IMR-90 (cell line): ENCODE measurements at regions not wholly inside any gene's neighbourhood (a gene's known extent, or its start where the extent isn't known, plus 50 kb on each side); places are given as distances from the start of the nearest gene placed in this dataset.

Experiments used
- ATAC-seq: fragments of 200-7000 bp; cut with Tn5 transposase; 2 replicates; pipeline ENCODE4 v1.9.1; 2020; ENCODE audit warnings: low read depth, mild to moderate bottlenecking, moderate library complexity
- BruUV-seq: library from RNA; stranded (reverse); fragments of 400-500 nt; replicated peaks from 2 replicates; lab custom pipeline; 2021; lab: Mats Ljungman, UMichigan
- CTCF ChIA-PET: fragments of 300-600 bp; formaldehyde crosslinking; extraction: SDS; loops from one replicate; lab custom pipeline; 2021; ENCODE audit warnings: antibody characterized with exemption; lab: Yijun Ruan, JAX
- POLR2A ChIA-PET: fragments of 300-600 bp; sonication (Branson Sonifier 250); formaldehyde crosslinking; loops from one replicate; lab custom pipeline; 2022; ENCODE audit warnings: antibody characterized with exemption; ENCODE audit not compliant: unreplicated experiment; lab: Charles Lee
- DNase-seq: peaks from one replicate; pipeline ENCODE4 v3.0.0; 2013
- H2AFZ ChIP-seq: replicated peaks from 2 replicates; pipeline ENCODE3; 2013; ENCODE audit warnings: low read length, mild to moderate bottlenecking; ENCODE audit not compliant: poor library complexity
- H2AK5ac ChIP-seq: 2 replicates; pipeline ENCODE4 v1.6.1; 2013; ENCODE audit warnings: low read depth, low read length, inconsistent platforms
- H2AK9ac ChIP-seq: replicated peaks from 2 replicates; pipeline ENCODE3; 2013; ENCODE audit warnings: mild to moderate bottlenecking, low read depth, low read length, moderate library complexity; ENCODE audit not compliant: poor library complexity
- H2BK120ac ChIP-seq: 2 replicates; pipeline ENCODE4 v1.6.1; 2013; ENCODE audit warnings: low read depth, low read length, inconsistent platforms
- H2BK15ac ChIP-seq: 3 replicates; pipeline ENCODE4 v1.6.1; 2013; ENCODE audit warnings: low read depth, low read length, inconsistent platforms
- H2BK20ac ChIP-seq: 2 replicates; pipeline ENCODE4 v1.6.1; 2013; ENCODE audit warnings: low read depth, mild to moderate bottlenecking, inconsistent platforms, low read length, moderate library complexity
- H2BK5ac ChIP-seq: 2 replicates; pipeline ENCODE4 v1.6.1; 2013; ENCODE audit warnings: mild to moderate bottlenecking, low read depth, low read length, inconsistent platforms; ENCODE audit not compliant: poor library complexity, severe bottlenecking
- H3K14ac ChIP-seq: replicated peaks from 2 replicates; pipeline ENCODE4 v1.6.1; 2013; ENCODE audit warnings: low read depth, low read length, inconsistent platforms
- H3K18ac ChIP-seq: 2 replicates; pipeline ENCODE4 v1.6.1; 2013; ENCODE audit warnings: low read depth, low read length, control low read depth
- H3K23ac ChIP-seq: 2 replicates; pipeline ENCODE4 v1.6.1; 2013; ENCODE audit warnings: low read depth, low read length, inconsistent platforms
- H3K27ac ChIP-seq: 2 replicates; pipeline ENCODE4 v1.5.1; 2013; ENCODE audit warnings: mild to moderate bottlenecking, control low read depth, low read length; ENCODE audit not compliant: insufficient read depth
- H3K27me3 ChIP-seq: 2 replicates; pipeline ENCODE4 v1.6.1; 2013; ENCODE audit warnings: low read length; ENCODE audit not compliant: control insufficient read depth, insufficient read depth
- H3K36me3 ChIP-seq: 2 replicates; pipeline ENCODE4 v1.6.1; 2013; ENCODE audit warnings: low read length, mixed read lengths; ENCODE audit not compliant: control insufficient read depth, insufficient read depth
- H3K4ac ChIP-seq: 2 replicates; pipeline ENCODE4 v1.6.1; 2013; ENCODE audit warnings: low read depth, low read length, inconsistent platforms
- H3K4me1 ChIP-seq: 2 replicates; pipeline ENCODE4 v1.6.1; 2013; ENCODE audit warnings: low read length, mixed read lengths; ENCODE audit not compliant: control insufficient read depth, insufficient read depth
- H3K4me2 ChIP-seq: 2 replicates; pipeline ENCODE4 v1.6.1; 2013; ENCODE audit warnings: low read depth, mild to moderate bottlenecking, control low read depth, low read length, moderate library complexity
- H3K4me3 ChIP-seq: 2 replicates; pipeline ENCODE4 v1.5.1; 2013; ENCODE audit warnings: low read depth, mild to moderate bottlenecking, control low read depth, low read length, moderate library complexity; ENCODE audit not compliant: insufficient read depth
- H3K56ac ChIP-seq: 2 replicates; pipeline ENCODE4 v1.6.1; 2013; ENCODE audit warnings: low read length, inconsistent platforms; ENCODE audit not compliant: insufficient read depth; ENCODE audit errors: extremely low read depth
- H3K79me1 ChIP-seq, 2 experiments: 2 replicates each; pipeline ENCODE4 v1.6.1; 2013; ENCODE audit warnings: low read length in 2 of 2, inconsistent platforms in 1 of 2, low read depth in 1 of 2
- H3K9ac ChIP-seq: 2 replicates; pipeline ENCODE4 v1.6.1; 2013; ENCODE audit warnings: low read depth, low read length, control low read depth
- H3K9me1 ChIP-seq: 2 replicates; pipeline ENCODE4 v1.6.1; 2013; ENCODE audit warnings: low read length, inconsistent platforms; ENCODE audit not compliant: insufficient read depth
- H3K9me3 ChIP-seq: 2 replicates; pipeline ENCODE4 v1.6.1; 2013; ENCODE audit warnings: low read length; ENCODE audit not compliant: control insufficient read depth, insufficient read depth
- H4K20me1 ChIP-seq: 2 replicates; pipeline ENCODE4 v1.6.1; 2013; ENCODE audit warnings: low read length, inconsistent platforms; ENCODE audit not compliant: insufficient read depth
- H4K5ac ChIP-seq: 2 replicates; pipeline ENCODE4 v1.6.1; 2013; ENCODE audit warnings: mild to moderate bottlenecking, low read depth, low read length, control low read depth
- H4K8ac ChIP-seq, 2 experiments: 2 replicates each; pipeline ENCODE4 v1.6.1; 2013; ENCODE audit warnings: low read depth in 2 of 2, low read length in 2 of 2, control low read depth in 1 of 2, inconsistent platforms in 1 of 2
- H4K91ac ChIP-seq: 2 replicates; pipeline ENCODE4 v1.6.1; 2013; ENCODE audit warnings: low read depth, low read length, inconsistent platforms; ENCODE audit not compliant: insufficient read depth
- CEBPB ChIP-seq: IDR thresholded peaks from 2 replicates; pipeline ENCODE4 v1.6.1; 2012; ENCODE audit warnings: low read depth, low read length, improper control_type of control experiment
- CHD1 ChIP-seq: IDR thresholded peaks from 2 replicates; pipeline ENCODE4 v1.6.1; 2012; ENCODE audit warnings: low read depth, low read length, improper control_type of control experiment
- WGBS, 2 experiments: methylation state at CpG; one replicate each; pipeline versions ENCODE4 v1.1.5 to v1.1.7; 2013; ENCODE audit warnings: missing lambda C conversion rate in 2 of 2; ENCODE audit not compliant: insufficient read length in 1 of 2; ENCODE audit errors: extremely low coverage in 2 of 2; 5-methylcytosine and 5-hydroxymethylcytosine counted together
- dilution Hi-C: fragments of 300-500 bp; cut with HindIII; formaldehyde crosslinking; loops from one replicate; pipeline ENCODE4 v1.14.3; 2018; ENCODE audit warnings: low sequenced_read_pairs; ENCODE audit not compliant: unreplicated experiment
- in situ Hi-C: fragments of 300-500 bp; cut with MboI; formaldehyde crosslinking; loops from 3 replicates; pipeline ENCODE4 v1.14.3; 2019; ENCODE audit warnings: low sequenced_read_pairs, inconsistent platforms, mixed read lengths
- intact Hi-C: fragments of 100-400 bp; cut with micrococcal nuclease; formaldehyde crosslinking; loops from 2 replicates; pipeline ENCODE4 v1.10.0; 2022

- H4K8ac ChIP-seq, result peak overlapping the region; percentile 33 to 87; a peak in 3 of 4 replicates
- H3K14ac ChIP-seq, result peak overlapping the region; percentile 87; the same call in 1 of the 2 replicates
- H2BK20ac ChIP-seq, result peak overlapping the region; percentile 92
- H3K9me1 ChIP-seq, result peaks cover 3% of the 10 kb centered on the region; the same call in 1 of the 2 replicates
- POLR2A ChIA-PET, result no interaction called here
- 87% methylated on average over 4 of the region's 9 CpGs; no CpG with 5 or more reads in 1 of the 2 experiments for WGBS, 2 experiments
- no TSS peak for BruUV-seq
- DNase-seq, result no peak
- no peaks in the 10 kb centered on the region; a peak in 1 of 4 replicates for H3K79me1 ChIP-seq
- peak overlapping the region; percentile 51 for H3K4ac ChIP-seq
- H3K23ac ChIP-seq, result peak overlapping the region; percentile 36; the same call in 1 of the 2 replicates
- TF ChIP-seq CEBPB, result 0 out of 2 replicates have a peak, but pooled peaks have one; percentile 13
- TF ChIP-seq CHD1, result no peak
- CTCF ChIA-PET, result no interaction called here
- H3K4me2 ChIP-seq, result no peak overlapping the region; the same call in 1 of the 2 replicates
- H2BK120ac ChIP-seq, result peak overlapping the region; percentile 83; the same call in 1 of the 2 replicates
- peak overlapping the region; percentile 54; the same call in 1 of the 2 replicates for H3K27ac ChIP-seq
- H4K5ac ChIP-seq, result peak overlapping the region; percentile 56
- peak overlapping the region; percentile 74 for H2AK5ac ChIP-seq
- no peak for ATAC-seq
- peaks cover 8% of the 10 kb centered on the region for H3K9me3 ChIP-seq
- H3K27me3 ChIP-seq, result no peaks in the 10 kb centered on the region
- H4K20me1 ChIP-seq, result no peaks in the 10 kb centered on the region
- in situ Hi-C loops, result no loop called here
- H3K9ac ChIP-seq, result peak overlapping the region; percentile 25
- no peaks in the 10 kb centered on the region for H3K36me3 ChIP-seq
- peak overlapping the region; percentile 86; the same call in 1 of the 2 replicates for H4K91ac ChIP-seq
- dilution Hi-C loops, result no loop called here
- peak overlapping the region; percentile 62 for H3K18ac ChIP-seq
- H2AFZ ChIP-seq, result no peak overlapping the region
- peaks cover 8% of the 10 kb centered on the region for H3K4me1 ChIP-seq
- H3K56ac ChIP-seq, result 0 out of 2 replicates have a peak overlapping the region, but pooled peaks have one; percentile 40
- intact Hi-C loops, result no loop called here
- no peak overlapping the region for H3K4me3 ChIP-seq
- H2BK5ac ChIP-seq, result peak overlapping the region; percentile 16
- H2AK9ac ChIP-seq, result peak overlapping the region; percentile 58
- peak overlapping the region; percentile 18; the same call in 1 of the 3 replicates for H2BK15ac ChIP-seq
Observed at GRCh38 chr16:88281858-88282563, 100.7 kb upstream of the ZNF469 start.
